ENCODE measurements at regions not wholly inside any gene's neighbourhood (a gene's known extent, or its start where the extent isn't known, plus 50 kb on each side); places are given as distances from the start of the nearest gene placed in this dataset.
"Not testable (repeated sequence)": the region's sequence is repeated elsewhere in the genome, so short reads cannot be mapped to it uniquely, and the experiment has no call there.

DNA sequence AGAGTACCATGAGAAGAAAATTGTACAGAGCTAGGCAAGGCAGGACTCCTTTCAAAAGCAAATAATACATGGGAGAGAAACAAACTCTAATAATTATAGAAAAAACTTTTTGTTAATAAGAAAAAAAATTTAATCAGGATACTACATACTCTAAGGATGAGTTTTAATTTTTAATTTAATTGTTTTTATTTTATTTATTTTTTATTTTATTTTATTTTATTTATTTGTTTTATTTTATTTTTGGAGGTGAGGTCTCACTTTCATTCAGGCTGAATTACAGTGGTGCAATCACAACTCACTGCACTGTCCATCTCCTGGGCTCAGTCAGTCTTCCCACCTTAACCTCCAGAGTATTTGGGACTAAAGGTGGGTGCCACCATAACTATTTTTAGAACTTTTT is 1347.2 kb downstream of the NLGN4Y start:
- Histone ChIP-seq H3K4me3 (ENCODE audit: insufficient read length, low read depth) (no peak overlapping the region), H3K27me3 (ENCODE audit: insufficient read depth, insufficient read length) (no peaks in the 10 kb centered on the region), H3K4me1 (ENCODE audit: insufficient read depth, insufficient read length) (no peaks in the 10 kb centered on the region), H3K9me3 (ENCODE audit: insufficient read depth, low read length) (no peaks in the 10 kb centered on the region), H3K36me3 (ENCODE audit: insufficient read depth, insufficient read length, low read length) (no peaks in the 10 kb centered on the region), H3K9ac (ENCODE audit: insufficient read length, low read depth) (no peak overlapping the region)
- DNase-seq (ENCODE audit: low read depth, low spot score): no peak
- TF ChIP-seq ZNF274 (IDR thresholded peaks at IDR 0.05; ENCODE audit: low read depth, low read length) (no peak), SUZ12 (IDR thresholded peaks at IDR 0.05; ENCODE audit: extremely low read depth, insufficient read depth, insufficient read length) (no peak), YY1 (IDR thresholded peaks at IDR 0.05; ENCODE audit: insufficient read depth, insufficient read length) (no peak)

- not testable (repeated sequence) for H3K27me3 ChIP-seq (ENCODE audit: insufficient read depth, insufficient read length); DNase-seq (ENCODE audit: low read depth, low spot score); H3K9ac ChIP-seq (ENCODE audit: insufficient read length, low read depth); H3K9me3 ChIP-seq (ENCODE audit: insufficient read depth, low read length); H3K4me1 ChIP-seq (ENCODE audit: insufficient read depth, insufficient read length); H3K36me3 ChIP-seq (ENCODE audit: insufficient read depth, insufficient read length, low read length); H3K4me3 ChIP-seq (ENCODE audit: insufficient read length, low read depth)
Observed at GRCh38 chrY:15875881-15876280, 1351.6 kb downstream of the NLGN4Y start.

- not testable (repeated sequence) for H3K27me3 ChIP-seq (ENCODE audit: insufficient read depth, insufficient read length); H3K4me3 ChIP-seq (ENCODE audit: insufficient read length, low read depth); H3K9ac ChIP-seq (ENCODE audit: insufficient read length, low read depth); DNase-seq (ENCODE audit: low read depth, low spot score); H3K9me3 ChIP-seq (ENCODE audit: insufficient read depth, low read length); H3K4me1 ChIP-seq (ENCODE audit: insufficient read depth, insufficient read length); H3K36me3 ChIP-seq (ENCODE audit: insufficient read depth, insufficient read length, low read length)
Observed at GRCh38 chrY:15903524-15903923, 1379.2 kb downstream of the NLGN4Y start.

DNA sequence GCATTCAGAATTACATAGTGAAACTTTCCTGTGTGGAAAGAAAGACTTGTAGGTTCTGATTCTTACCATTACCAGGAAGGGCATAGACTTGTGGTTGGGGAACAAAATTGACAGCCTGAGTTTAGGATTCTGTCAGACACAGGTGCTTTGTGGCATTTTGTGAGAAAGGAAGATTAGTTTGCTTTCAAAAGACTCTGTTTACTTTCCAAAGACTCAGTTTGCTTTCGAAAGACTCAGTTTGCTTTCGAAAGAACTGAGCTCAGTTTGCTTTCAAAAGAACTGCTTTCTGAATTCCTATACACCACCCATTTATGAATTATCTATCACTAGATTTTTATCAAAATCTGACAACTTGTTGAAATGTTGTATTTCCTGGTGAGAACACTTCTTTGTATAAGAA is 1381.2 kb downstream of the NLGN4Y start:
- no peaks in the 10 kb centered on the region for H3K27me3 ChIP-seq (ENCODE audit: insufficient read depth, insufficient read length)
- no peaks in the 10 kb centered on the region for H3K9me3 ChIP-seq (ENCODE audit: insufficient read depth, low read length)
- no peak for TF ChIP-seq YY1 (IDR thresholded peaks at IDR 0.05; ENCODE audit: insufficient read depth, insufficient read length)
- no peak for TF ChIP-seq SUZ12 (IDR thresholded peaks at IDR 0.05; ENCODE audit: extremely low read depth, insufficient read depth, insufficient read length)
- TF ChIP-seq ZNF274 (IDR thresholded peaks at IDR 0.05; ENCODE audit: low read depth, low read length): no peak
- H3K4me1 ChIP-seq (ENCODE audit: insufficient read depth, insufficient read length): no peaks in the 10 kb centered on the region
- no peaks in the 10 kb centered on the region for H3K36me3 ChIP-seq (ENCODE audit: insufficient read depth, insufficient read length, low read length)
- no peak for DNase-seq (ENCODE audit: low read depth, low spot score)
- H3K9ac ChIP-seq (ENCODE audit: insufficient read length, low read depth): no peak overlapping the region
- H3K4me3 ChIP-seq (ENCODE audit: insufficient read length, low read depth): no peak overlapping the region

- Histone ChIP-seq H3K9ac (ENCODE audit: insufficient read length, low read depth) (no peak overlapping the region), H3K4me3 (ENCODE audit: insufficient read length, low read depth) (no peak overlapping the region), H3K9me3 (ENCODE audit: insufficient read depth, low read length) (no peaks in the 10 kb centered on the region), H3K4me1 (ENCODE audit: insufficient read depth, insufficient read length) (no peaks in the 10 kb centered on the region), H3K27me3 (ENCODE audit: insufficient read depth, insufficient read length) (no peaks in the 10 kb centered on the region), H3K36me3 (ENCODE audit: insufficient read depth, insufficient read length, low read length) (no peaks in the 10 kb centered on the region)
- no peak for DNase-seq (ENCODE audit: low read depth, low spot score)
- TF ChIP-seq ZNF274 (IDR thresholded peaks at IDR 0.05; ENCODE audit: low read depth, low read length): no peak
- TF ChIP-seq SUZ12 (IDR thresholded peaks at IDR 0.05; ENCODE audit: extremely low read depth, insufficient read depth, insufficient read length): no peak
Observed at GRCh38 chrY:15926499-15926898, 1402.2 kb downstream of the NLGN4Y start.

DNA sequence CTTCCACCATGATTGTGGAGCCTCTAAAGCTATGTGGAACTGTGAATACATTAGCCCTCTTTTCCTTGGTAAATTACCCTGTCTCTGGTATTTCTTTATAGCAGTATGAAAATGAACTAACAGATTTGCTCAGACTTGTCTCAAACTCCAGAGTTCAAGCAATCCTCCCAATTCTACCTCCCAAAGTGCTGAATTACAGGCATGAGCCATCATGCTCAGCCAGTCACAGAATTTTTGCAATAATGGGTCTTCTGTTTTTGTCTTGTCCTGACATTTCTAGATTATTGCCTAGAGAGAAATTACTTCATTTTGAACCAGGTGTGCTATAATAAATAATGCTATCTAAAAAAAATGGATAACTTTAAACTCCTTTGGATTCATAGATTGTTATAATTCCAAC is 1414.5 kb downstream of the NLGN4Y start:
- Histone ChIP-seq H3K27me3 (ENCODE audit: insufficient read depth, insufficient read length) (no peaks in the 10 kb centered on the region), H3K36me3 (ENCODE audit: insufficient read depth, insufficient read length, low read length) (no peaks in the 10 kb centered on the region), H3K4me3 (ENCODE audit: insufficient read length, low read depth) (no peak overlapping the region), H3K9ac (ENCODE audit: insufficient read length, low read depth) (no peak overlapping the region), H3K9me3 (ENCODE audit: insufficient read depth, low read length) (no peaks in the 10 kb centered on the region), H3K4me1 (ENCODE audit: insufficient read depth, insufficient read length) (no peaks in the 10 kb centered on the region)
- DNase-seq (ENCODE audit: low read depth, low spot score): no peak
- TF ChIP-seq YY1 (IDR thresholded peaks at IDR 0.05; ENCODE audit: insufficient read depth, insufficient read length): no peak
- no peak for TF ChIP-seq SUZ12 (IDR thresholded peaks at IDR 0.05; ENCODE audit: extremely low read depth, insufficient read depth, insufficient read length)
- no peak for TF ChIP-seq ZNF274 (IDR thresholded peaks at IDR 0.05; ENCODE audit: low read depth, low read length)

- Histone ChIP-seq H3K27me3 (ENCODE audit: insufficient read depth, insufficient read length) (no peaks in the 10 kb centered on the region), H3K36me3 (ENCODE audit: insufficient read depth, insufficient read length, low read length) (no peaks in the 10 kb centered on the region)
- TF ChIP-seq YY1 (IDR thresholded peaks at IDR 0.05; ENCODE audit: insufficient read depth, insufficient read length) (no peak), ZNF274 (IDR thresholded peaks at IDR 0.05; ENCODE audit: low read depth, low read length) (no peak), SUZ12 (IDR thresholded peaks at IDR 0.05; ENCODE audit: extremely low read depth, insufficient read depth, insufficient read length) (no peak)
Observed at GRCh38 chrY:15951041-15951440, 1426.7 kb downstream of the NLGN4Y start.

DNA sequence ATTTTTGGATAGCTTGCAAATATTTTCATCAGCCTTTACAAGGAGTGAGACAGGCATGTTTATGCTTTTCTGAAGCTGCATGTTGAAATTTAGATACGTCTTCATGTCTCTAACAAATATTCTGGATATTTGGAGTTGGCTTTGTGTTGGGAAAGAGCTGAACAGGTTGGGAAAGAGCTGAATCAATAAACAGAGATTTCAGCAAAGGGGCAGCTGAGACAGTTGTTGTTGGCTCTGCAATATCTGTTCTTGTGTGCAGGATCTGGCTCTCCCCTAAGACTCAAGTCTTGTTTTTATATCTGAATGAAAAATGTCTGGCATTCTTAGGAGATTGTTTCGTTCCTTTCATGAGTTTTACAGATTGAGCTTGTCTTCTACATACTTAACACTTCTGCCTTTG is 1444.5 kb downstream of the NLGN4Y start:
- H3K9me3 ChIP-seq (ENCODE audit: insufficient read depth, low read length): no peaks in the 10 kb centered on the region
- no peaks in the 10 kb centered on the region for H3K36me3 ChIP-seq (ENCODE audit: insufficient read depth, insufficient read length, low read length)
- DNase-seq (ENCODE audit: low read depth, low spot score): no peak
- H3K27me3 ChIP-seq (ENCODE audit: insufficient read depth, insufficient read length): no peaks in the 10 kb centered on the region
- no peak overlapping the region for H3K9ac ChIP-seq (ENCODE audit: insufficient read length, low read depth)
- no peak for TF ChIP-seq ZNF274 (IDR thresholded peaks at IDR 0.05; ENCODE audit: low read depth, low read length)
- TF ChIP-seq SUZ12 (IDR thresholded peaks at IDR 0.05; ENCODE audit: extremely low read depth, insufficient read depth, insufficient read length): no peak
- no peak for TF ChIP-seq YY1 (IDR thresholded peaks at IDR 0.05; ENCODE audit: insufficient read depth, insufficient read length)
- H3K4me3 ChIP-seq (ENCODE audit: insufficient read length, low read depth): no peak overlapping the region
- H3K4me1 ChIP-seq (ENCODE audit: insufficient read depth, insufficient read length): no peaks in the 10 kb centered on the region

More at GRCh38 chrY:15951041-15951440, 1426.7 kb downstream of the NLGN4Y start:
- Histone ChIP-seq H3K4me1 (ENCODE audit: insufficient read depth, insufficient read length) (no peaks in the 10 kb centered on the region), H3K4me3 (ENCODE audit: insufficient read length, low read depth) (no peak overlapping the region), H3K9me3 (ENCODE audit: insufficient read depth, low read length) (no peaks in the 10 kb centered on the region), H3K9ac (ENCODE audit: insufficient read length, low read depth) (no peak overlapping the region)
- no peak for DNase-seq (ENCODE audit: low read depth, low spot score)
